GM12878 (cell line): ENCODE measurements at regions not wholly inside any gene's neighbourhood (a gene's known extent, or its start where the extent isn't known, plus 50 kb on each side); places are given as distances from the start of the nearest gene placed in this dataset.

Source experiments
- ATAC-seq: fragments of 200-7000 bp; cut with Tn5 transposase; 3 replicates; pipeline ENCODE4 v1.9.1; 2020; ENCODE audit warnings: mild to moderate bottlenecking, moderate library complexity
- BruUV-seq: library from RNA; stranded (reverse); fragments of 400-500 nt; replicated peaks from 2 replicates; lab custom pipeline; 2021; lab: Mats Ljungman, UMichigan
- CTCF ChIA-PET: fragments of 300-600 bp; sonication (Branson Sonifier 250); formaldehyde crosslinking; extraction: SDS; loops from one replicate; lab custom pipeline; 2021; ENCODE audit warnings: inconsistent platforms; lab: Yijun Ruan, JAX
- POLR2A ChIA-PET: fragments of 350-600 bp; formaldehyde crosslinking; extraction: SDS; loops from one replicate; lab custom pipeline; 2021; ENCODE audit warnings: inconsistent platforms; lab: Charles Lee
- RAD21 ChIA-PET: fragments of 300-600 bp; sonication (Branson Sonifier 250); formaldehyde crosslinking; loops from one replicate; lab custom pipeline; 2023; ENCODE audit warnings: antibody characterized with exemption; ENCODE audit not compliant: unreplicated experiment; lab: Charles Lee
- SMC1A ChIA-PET: fragments of 300-600 bp; sonication (Branson Sonifier 250); formaldehyde crosslinking; loops from one replicate; lab custom pipeline; 2023; ENCODE audit not compliant: unreplicated experiment, uncharacterized antibody; lab: Charles Lee
- DNase-seq: peaks from one replicate; pipeline ENCODE4 v3.0.0-alpha.2; 2011; ENCODE audit warnings: low read depth, low spot score
- FAIRE-seq: peaks from 3 replicates; lab custom pipeline; 2011; peaks lifted over from hg19 to GRCh38; lab: Jason Lieb, UNC
- H2AFZ ChIP-seq: 2 replicates; pipeline ENCODE4 v1.6.0; 2011; ENCODE audit warnings: low read depth, low read length, control low read depth; ENCODE audit not compliant: control insufficient read depth
- H3K27ac ChIP-seq: 2 replicates; pipeline ENCODE4 v1.5.1; 2011; ENCODE audit warnings: control low read depth; ENCODE audit not compliant: control insufficient read depth, insufficient read depth
- H3K27me3 ChIP-seq, 2 experiments: replicated peaks in 1 of 2; 2 replicates each; pipeline versions ENCODE4 v1.6.0 to v1.6.1; 2011; ENCODE audit warnings: low read length in 1 of 2; ENCODE audit not compliant: control insufficient read depth in 2 of 2, insufficient read depth in 2 of 2
- H3K36me3 ChIP-seq, 2 experiments: 2 replicates each; pipeline ENCODE4 v1.5.1; 2011; ENCODE audit warnings: low read length in 1 of 2; ENCODE audit not compliant: control insufficient read depth in 2 of 2, insufficient read depth in 2 of 2
- H3K4me1 ChIP-seq: 2 replicates; pipeline ENCODE4 v1.6.1; 2011; ENCODE audit warnings: mild to moderate bottlenecking, low read length, moderate library complexity, mixed read lengths; ENCODE audit not compliant: control insufficient read depth, insufficient read depth
- H3K4me2 ChIP-seq: 2 replicates; pipeline ENCODE4 v1.6.0; 2011; ENCODE audit warnings: control low read depth; ENCODE audit not compliant: control insufficient read depth, insufficient read depth
- H3K4me3 ChIP-seq: fragments of 200-600 bp; sonication (generic); 2 replicates; pipeline ENCODE4 v1.5.1; 2016
- H3K79me2 ChIP-seq: 2 replicates; pipeline ENCODE4 v1.6.0; 2011; ENCODE audit warnings: low read length; ENCODE audit not compliant: control insufficient read depth, insufficient read depth
- H3K9ac ChIP-seq: 2 replicates; pipeline ENCODE4 v1.8.0; 2011; ENCODE audit warnings: low read length, control low read depth, mixed read lengths; ENCODE audit not compliant: control insufficient read depth, insufficient read depth
- H3K9me3 ChIP-seq: replicated peaks from 3 replicates; pipeline ENCODE4 v1.5.1; 2011; ENCODE audit warnings: mild to moderate bottlenecking, low read length; ENCODE audit not compliant: control insufficient read depth, insufficient read depth
- H4K20me1 ChIP-seq: 2 replicates; pipeline ENCODE4 v1.6.0; 2011; ENCODE audit not compliant: control insufficient read depth, insufficient read depth
- E2F8 ChIP-seq: fragments of 450-650 bp; IDR thresholded peaks from 2 replicates; pipeline ENCODE4 v1.6.1; 2018; ENCODE audit warnings: mild to moderate bottlenecking, low read depth, moderate library complexity; ENCODE audit not compliant: partially characterized antibody
- EGR1 ChIP-seq, 2 experiments: IDR thresholded peaks; 1 replicate in 1 of 2; 2 replicates in 1 of 2; pipeline ENCODE4 v1.6.1; 2011 to 2012; ENCODE audit warnings: low read depth in 2 of 2, low read length in 2 of 2, borderline replicate concordance in 1 of 2, mild to moderate bottlenecking in 1 of 2, moderate library complexity in 1 of 2
- FOS ChIP-seq: IDR thresholded peaks from 3 replicates; pipeline ENCODE4 v1.6.1; 2011; ENCODE audit warnings: borderline replicate concordance; ENCODE audit not compliant: insufficient read length; ENCODE audit errors: extremely low read depth
- HDAC6 ChIP-seq: fragments of 200-600 bp; sonication (generic); IDR thresholded peaks from one replicate; pipeline ENCODE4 v1.8.0; 2017; ENCODE audit warnings: antibody characterized with exemption; ENCODE audit not compliant: unreplicated experiment
- POLR2AphosphoS2 ChIP-seq: IDR thresholded peaks from 2 replicates; pipeline ENCODE4 v1.6.1; 2011; ENCODE audit warnings: low read depth, mild to moderate bottlenecking, low read length, improper control_type of control experiment, moderate library complexity
- ZNF207 ChIP-seq: fragments of 450-650 bp; IDR thresholded peaks from 2 replicates; pipeline ENCODE4 v1.6.1; 2014; ENCODE audit warnings: antibody characterized with exemption, mild to moderate bottlenecking, borderline replicate concordance
- WGBS: methylation state at CpG from one replicate; pipeline ENCODE4 v1.1.6; 2016; ENCODE audit warnings: low lambda C conversion rate; ENCODE audit not compliant: insufficient replicate concordance, insufficient coverage; ENCODE audit errors: missing lambda C conversion rate; 5-methylcytosine and 5-hydroxymethylcytosine counted together
- in situ Hi-C: fragments of 300-500 bp; cut with MboI; formaldehyde crosslinking; loops from 9 replicates; pipeline ENCODE4 v1.14.3; 2018; ENCODE audit warnings: mixed read lengths
- intact Hi-C: fragments of 100-400 bp; cut with micrococcal nuclease; formaldehyde crosslinking; loops from one replicate; pipeline ENCODE4 v1.14.2; 2022; ENCODE audit not compliant: unreplicated experiment
- TF ChIP-seq, protein P1 (sequence below): fragments of 150-350 bp; IDR thresholded peaks from 2 replicates; pipeline ENCODE4 v1.6.1; 2014; ENCODE audit warnings: mild to moderate bottlenecking, low read depth, low read length

- no peak overlapping the region for H2AFZ ChIP-seq
- no peak for FAIRE-seq
These were observed 66.4 kb upstream of the GUCY1A1 start for GRCh38 chr4:155600244-155600643.

More at GRCh38 chr4:155600244-155600643, 66.4 kb upstream of the GUCY1A1 start:
- in situ Hi-C loops = no loop called here
- intact Hi-C loops = no loop called here
- Histone ChIP-seq H3K9me3 (no peaks in the 10 kb centered on the region), H3K9ac (no peak overlapping the region), H4K20me1 (no peaks in the 10 kb centered on the region), H3K4me2 (no peak overlapping the region), H3K79me2 (no peaks in the 10 kb centered on the region), H3K27me3 (no peaks in the 10 kb centered on the region), H3K27ac (no peak overlapping the region), H3K4me1 (no peaks in the 10 kb centered on the region), H3K36me3 (no peaks in the 10 kb centered on the region), H3K4me3 (no peak overlapping the region)
- BruUV-seq = no TSS peak
- 27% methylated on average over 5 of the region's 5 CpGs for WGBS
- SMC1A ChIA-PET = interaction anchor here (1.0 to 2.4 kb wide), 6 partner anchors 7 to 170 kb away, joined by 3 to 6 read pairs (median 3); no protein-coding TSS in a partner anchor
- CTCF ChIA-PET = no interaction called here
- POLR2A ChIA-PET = no interaction called here
- DNase-seq (no peak), ATAC-seq (no peak)
- TF ChIP-seq FOS (no peak), EGR1 (IDR thresholded peaks at IDR 0.05; ENCODE audit: borderline replicate concordance in 1 of 2, low read depth in 2 of 2, low read length in 2 of 2) (no peak), E2F8 (no peak), POLR2AphosphoS2 (no peak), ZNF207 (no peak), HDAC6 (no peak)
- TF ChIP-seq, protein P1, sequence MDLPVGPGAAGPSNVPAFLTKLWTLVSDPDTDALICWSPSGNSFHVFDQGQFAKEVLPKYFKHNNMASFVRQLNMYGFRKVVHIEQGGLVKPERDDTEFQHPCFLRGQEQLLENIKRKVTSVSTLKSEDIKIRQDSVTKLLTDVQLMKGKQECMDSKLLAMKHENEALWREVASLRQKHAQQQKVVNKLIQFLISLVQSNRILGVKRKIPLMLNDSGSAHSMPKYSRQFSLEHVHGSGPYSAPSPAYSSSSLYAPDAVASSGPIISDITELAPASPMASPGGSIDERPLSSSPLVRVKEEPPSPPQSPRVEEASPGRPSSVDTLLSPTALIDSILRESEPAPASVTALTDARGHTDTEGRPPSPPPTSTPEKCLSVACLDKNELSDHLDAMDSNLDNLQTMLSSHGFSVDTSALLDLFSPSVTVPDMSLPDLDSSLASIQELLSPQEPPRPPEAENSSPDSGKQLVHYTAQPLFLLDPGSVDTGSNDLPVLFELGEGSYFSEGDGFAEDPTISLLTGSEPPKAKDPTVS = no peak
- RAD21 ChIA-PET = interaction anchor here (1.2 to 1.6 kb wide), 2 partner anchors 60 to 71 kb away, joined by 4 to 6 read pairs; no protein-coding TSS in a partner anchor
